ENCODE measurements at regions not wholly inside any gene's neighbourhood (a gene's known extent, or its start where the extent isn't known, plus 50 kb on each side); places are given as distances from the start of the nearest gene placed in this dataset.

- TF ChIP-seq CTBP2 (IDR thresholded peaks at IDR 0.05; ENCODE audit: borderline replicate concordance, insufficient read depth, insufficient read length, low read length) (no peak), BACH1 (IDR thresholded peaks at IDR 0.05; ENCODE audit: low read length) (no peak), SIRT6 (IDR thresholded peaks at IDR 0.05; ENCODE audit: low read length) (no peak), PHF8 (conservative IDR thresholded peaks at IDR 0.05; ENCODE audit: low read depth, low read length) (no peak), ASH2L (IDR thresholded peaks at IDR 0.05; ENCODE audit: low read length) (no peak)
These were observed 369.0 kb upstream of the IRX4 start (continued) for GRCh38 chr5:2251751-2252150.

Data from H1 (cell line).